DND-41 (cell line): ENCODE measurements at regions not wholly inside any gene's neighbourhood (a gene's known extent, or its start where the extent isn't known, plus 50 kb on each side); places are given as distances from the start of the nearest gene placed in this dataset.

Experiments
- ATAC-seq: fragments of 200-7000 bp; cut with Tn5 transposase; 3 replicates; pipeline ENCODE4 v1.9.1; 2021; ENCODE audit warnings: low read depth; ENCODE audit not compliant: insufficient read depth
- DNase-seq: peaks from one replicate; pipeline ENCODE4 v3.0.0-alpha.2; 2020
- H2AFZ ChIP-seq: 2 replicates; pipeline ENCODE4 v1.6.0; 2012; ENCODE audit warnings: low read depth, low read length
- H3K27ac ChIP-seq: 2 replicates; pipeline ENCODE4 v1.5.1; 2012; ENCODE audit warnings: low read length, inconsistent platforms
- H3K27me3 ChIP-seq: fragments of 200-600 bp; sonication (generic); 2 replicates; pipeline ENCODE4 v1.6.0; 2012; ENCODE audit warnings: low read length, mild to moderate bottlenecking, inconsistent platforms; ENCODE audit not compliant: insufficient read depth, poor library complexity
- H3K36me3 ChIP-seq: 2 replicates; pipeline ENCODE4 v1.5.1; 2012; ENCODE audit warnings: low read length, inconsistent platforms; ENCODE audit not compliant: insufficient read depth
- H3K4me1 ChIP-seq: 2 replicates; pipeline ENCODE4 v1.5.1; 2012; ENCODE audit warnings: mild to moderate bottlenecking, low read length; ENCODE audit not compliant: insufficient read depth
- H3K4me2 ChIP-seq: 2 replicates; pipeline ENCODE4 v1.6.0; 2012; ENCODE audit warnings: mild to moderate bottlenecking, moderate library complexity, low read length, inconsistent platforms; ENCODE audit not compliant: insufficient read depth
- H3K4me3 ChIP-seq, 2 experiments: fragments of 200-600 bp in 1 of 2; shearing (Covaris generic) in 1 of 2; 2 replicates each; pipeline ENCODE4 v1.5.1; 2012 to 2016; ENCODE audit warnings: inconsistent platforms in 2 of 2, low read length in 2 of 2, mild to moderate bottlenecking in 2 of 2, low read depth in 1 of 2, moderate library complexity in 1 of 2
- H3K79me2 ChIP-seq: 2 replicates; pipeline ENCODE4 v1.6.0; 2012; ENCODE audit warnings: low read length, inconsistent platforms; ENCODE audit not compliant: insufficient read depth
- H3K9ac ChIP-seq: 2 replicates; pipeline ENCODE4 v1.6.0; 2012; ENCODE audit warnings: low read depth, mild to moderate bottlenecking, inconsistent platforms, low read length, moderate library complexity
- H3K9me3 ChIP-seq: 2 replicates; pipeline ENCODE4 v1.5.1; 2012; ENCODE audit warnings: low read length, moderate library complexity, mild to moderate bottlenecking, inconsistent platforms; ENCODE audit not compliant: insufficient read depth, severe bottlenecking
- H4K20me1 ChIP-seq: 2 replicates; pipeline ENCODE4 v1.6.0; 2012; ENCODE audit warnings: low read length; ENCODE audit not compliant: insufficient read depth
- EZH2 ChIP-seq: IDR thresholded peaks from 3 replicates; pipeline ENCODE4 v1.6.1; 2012; ENCODE audit warnings: borderline replicate concordance, low read depth, mild to moderate bottlenecking, moderate library complexity, low read length, inconsistent platforms; ENCODE audit not compliant: severe bottlenecking
- TF ChIP-seq, protein P1 (sequence below): IDR thresholded peaks from 2 replicates; pipeline ENCODE4 v1.5.1; 2012; ENCODE audit warnings: borderline replicate concordance, low read length, moderate library complexity, mild to moderate bottlenecking; ENCODE audit not compliant: poor library complexity, severe bottlenecking; ENCODE audit errors: extremely low read depth

DNA sequence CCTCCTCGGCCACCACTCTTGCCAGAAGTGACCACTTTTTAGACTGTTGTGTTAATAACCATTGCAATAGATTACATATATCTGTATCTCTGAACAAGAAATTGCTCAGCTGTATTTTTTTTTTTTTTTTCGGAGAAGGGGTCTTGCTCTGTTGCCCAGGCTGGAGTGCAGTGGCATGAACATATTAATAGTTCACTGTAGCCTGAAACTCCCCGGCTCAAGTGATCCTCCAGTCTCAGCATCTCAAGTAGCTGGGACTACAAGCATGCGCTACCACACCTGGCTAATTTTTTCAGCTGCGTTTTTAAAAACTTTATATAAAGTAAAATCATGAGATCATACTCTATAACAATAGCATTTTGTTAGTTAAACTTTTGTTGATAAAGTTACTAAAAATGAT, 609.0 kb downstream of the ZNF385D start:
- Histone ChIP-seq H3K4me2 (no peak overlapping the region), H3K4me3 (no peak overlapping the region), H3K27ac (no peak overlapping the region), H3K36me3 (no peaks in the 10 kb centered on the region), H3K9ac (no peak overlapping the region), H3K79me2 (no peaks in the 10 kb centered on the region), H3K9me3 (no peaks in the 10 kb centered on the region), H3K4me1 (no peaks in the 10 kb centered on the region), H4K20me1 (no peaks in the 10 kb centered on the region), H3K27me3 (no peaks in the 10 kb centered on the region), H2AFZ (no peak overlapping the region)
- TF ChIP-seq EZH2, result no peak
- TF ChIP-seq, protein P1, sequence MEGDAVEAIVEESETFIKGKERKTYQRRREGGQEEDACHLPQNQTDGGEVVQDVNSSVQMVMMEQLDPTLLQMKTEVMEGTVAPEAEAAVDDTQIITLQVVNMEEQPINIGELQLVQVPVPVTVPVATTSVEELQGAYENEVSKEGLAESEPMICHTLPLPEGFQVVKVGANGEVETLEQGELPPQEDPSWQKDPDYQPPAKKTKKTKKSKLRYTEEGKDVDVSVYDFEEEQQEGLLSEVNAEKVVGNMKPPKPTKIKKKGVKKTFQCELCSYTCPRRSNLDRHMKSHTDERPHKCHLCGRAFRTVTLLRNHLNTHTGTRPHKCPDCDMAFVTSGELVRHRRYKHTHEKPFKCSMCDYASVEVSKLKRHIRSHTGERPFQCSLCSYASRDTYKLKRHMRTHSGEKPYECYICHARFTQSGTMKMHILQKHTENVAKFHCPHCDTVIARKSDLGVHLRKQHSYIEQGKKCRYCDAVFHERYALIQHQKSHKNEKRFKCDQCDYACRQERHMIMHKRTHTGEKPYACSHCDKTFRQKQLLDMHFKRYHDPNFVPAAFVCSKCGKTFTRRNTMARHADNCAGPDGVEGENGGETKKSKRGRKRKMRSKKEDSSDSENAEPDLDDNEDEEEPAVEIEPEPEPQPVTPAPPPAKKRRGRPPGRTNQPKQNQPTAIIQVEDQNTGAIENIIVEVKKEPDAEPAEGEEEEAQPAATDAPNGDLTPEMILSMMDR, result no peak
- DNase-seq (no peak), ATAC-seq (no peak)

DNA sequence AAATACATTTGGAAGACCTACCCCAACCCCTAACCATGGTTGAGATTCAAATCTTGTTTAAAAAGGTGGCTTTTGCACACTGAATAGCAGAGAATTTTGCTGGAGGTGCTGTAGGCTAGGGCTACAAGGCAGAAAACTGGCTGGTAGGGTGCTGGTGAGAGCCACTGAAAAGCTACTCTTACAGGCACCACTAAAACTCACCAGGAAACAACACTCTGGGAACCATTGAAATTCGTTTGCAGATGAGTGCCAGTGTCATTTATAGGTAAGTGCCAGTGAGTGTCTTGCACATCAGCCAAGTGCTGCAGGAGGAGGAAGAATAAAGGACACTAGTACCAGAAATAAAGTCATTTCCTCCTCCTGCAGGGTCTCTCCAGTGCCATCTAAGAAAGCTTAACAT, 610.2 kb downstream of the ZNF385D start:
- H2AFZ ChIP-seq, result no peak overlapping the region
- no peak overlapping the region for H3K4me2 ChIP-seq
- no peaks in the 10 kb centered on the region for H3K4me1 ChIP-seq

DNA sequence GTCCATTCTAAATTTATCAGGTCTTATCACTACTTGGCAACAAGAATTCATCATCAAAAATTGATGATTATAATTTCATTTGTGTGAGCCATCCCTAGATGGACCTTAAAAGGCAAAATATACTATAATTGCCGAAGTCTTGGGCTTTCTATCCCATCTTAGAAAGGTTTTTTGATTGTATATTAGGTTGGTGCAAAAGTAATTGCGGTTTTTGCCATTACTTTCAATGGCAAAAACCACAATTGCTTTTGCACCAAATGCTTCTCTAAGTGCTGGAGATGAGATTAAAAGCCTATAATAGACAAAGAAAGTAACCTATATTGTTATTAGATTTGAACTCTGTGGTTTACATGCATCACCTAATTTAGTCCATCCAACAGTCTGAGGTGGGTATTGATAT, 612.9 kb downstream of the ZNF385D start:
- Histone ChIP-seq H3K4me2 (no peak overlapping the region), H3K9ac (no peak overlapping the region), H3K9me3 (no peaks in the 10 kb centered on the region), H3K4me1 (no peaks in the 10 kb centered on the region), H3K79me2 (no peaks in the 10 kb centered on the region), H2AFZ (no peak overlapping the region), H4K20me1 (no peaks in the 10 kb centered on the region), H3K4me3 (no peak overlapping the region), H3K27ac (no peak overlapping the region), H3K27me3 (no peaks in the 10 kb centered on the region), H3K36me3 (no peaks in the 10 kb centered on the region)
- no peak for DNase-seq
- TF ChIP-seq, protein P1, result no peak
- TF ChIP-seq EZH2, result no peak
- no peak for ATAC-seq

More for the DNA sequence above, 610.2 kb downstream of the ZNF385D start:
- H3K79me2 ChIP-seq, result no peaks in the 10 kb centered on the region
- H3K27ac ChIP-seq, result no peak overlapping the region
- DNase-seq (no peak), ATAC-seq (no peak)
- no peak overlapping the region for H3K4me3 ChIP-seq
- no peaks in the 10 kb centered on the region for H3K27me3 ChIP-seq
- TF ChIP-seq, protein P1, result no peak
- H3K9me3 ChIP-seq, result no peaks in the 10 kb centered on the region
- H3K36me3 ChIP-seq, result no peaks in the 10 kb centered on the region
- no peaks in the 10 kb centered on the region for H4K20me1 ChIP-seq
- no peak overlapping the region for H3K9ac ChIP-seq

DNA sequence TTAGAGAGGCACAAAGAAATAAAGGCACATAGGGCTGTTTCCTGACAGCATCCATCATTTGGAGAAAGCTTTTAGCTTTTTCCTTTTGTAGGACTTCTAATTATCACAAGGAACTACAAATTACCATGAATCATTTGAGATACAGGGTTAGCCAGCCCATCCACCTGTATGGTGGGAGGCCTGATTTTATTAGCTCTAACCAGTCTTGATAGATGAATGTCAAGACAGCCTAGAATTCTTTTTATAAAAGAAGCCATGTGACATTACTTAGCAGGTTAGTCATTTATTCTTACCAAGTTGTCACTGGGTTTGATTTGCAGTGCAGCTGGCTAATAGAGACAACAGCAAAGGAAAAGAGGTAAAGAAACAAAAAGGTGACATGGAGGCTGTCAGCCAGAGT, 618.1 kb downstream of the ZNF385D start:
- Histone ChIP-seq H3K4me3 (no peak overlapping the region), H3K27me3 (no peaks in the 10 kb centered on the region), H3K27ac (no peak overlapping the region), H3K4me2 (no peak overlapping the region), H3K9me3 (no peaks in the 10 kb centered on the region), H4K20me1 (no peaks in the 10 kb centered on the region), H3K36me3 (no peaks in the 10 kb centered on the region), H3K9ac (no peak overlapping the region), H3K79me2 (no peaks in the 10 kb centered on the region), H3K4me1 (no peaks in the 10 kb centered on the region), H2AFZ (no peak overlapping the region)
- no peak for ATAC-seq
- no peak for DNase-seq
- TF ChIP-seq, protein P1, result no peak
- TF ChIP-seq EZH2, result no peak
